Small intestine (tissue), 7 donors: ENCODE measurements at regions not wholly inside any gene's neighbourhood (a gene's known extent, or its start where the extent isn't known, plus 50 kb on each side); places are given as distances from the start of the nearest gene placed in this dataset.

ENCODE experiments used
- DNase-seq, 2 donors: peaks; one replicate each; pipeline versions ENCODE4 v3.0.0 to v3.0.0-alpha.2; 2013
- FAIRE-seq: peaks from 2 replicates; lab custom pipeline; 2012; peaks lifted over from hg19 to GRCh38; lab: Jason Lieb, UNC
- H3K27ac ChIP-seq, 3 donors: one replicate each; pipeline ENCODE4 v1.5.1; 2013; ENCODE audit warnings: low read length in 2 of 3, mild to moderate bottlenecking in 2 of 3, control low read depth in 1 of 3, inconsistent platforms in 1 of 3, low read depth in 1 of 3, moderate library complexity in 1 of 3
- H3K27me3 ChIP-seq, 3 donors: one replicate each; pipeline ENCODE4 v1.6.1; 2013; ENCODE audit warnings: low read length in 3 of 3, inconsistent platforms in 1 of 3; ENCODE audit not compliant: control insufficient read depth in 3 of 3, insufficient read depth in 3 of 3
- H3K36me3 ChIP-seq, 3 donors: one replicate each; pipeline ENCODE4 v1.6.1; 2013; ENCODE audit warnings: low read length in 3 of 3, inconsistent platforms in 1 of 3, low read depth in 1 of 3, mild to moderate bottlenecking in 1 of 3, moderate library complexity in 1 of 3; ENCODE audit not compliant: control insufficient read depth in 3 of 3, insufficient read depth in 2 of 3
- H3K4me1 ChIP-seq, 3 donors: one replicate each; pipeline ENCODE4 v1.6.1; 2013; ENCODE audit warnings: low read length in 2 of 3, inconsistent platforms in 1 of 3, low read depth in 1 of 3, mild to moderate bottlenecking in 1 of 3, moderate library complexity in 1 of 3; ENCODE audit not compliant: control insufficient read depth in 3 of 3, insufficient read depth in 2 of 3
- H3K4me3 ChIP-seq, 3 donors: one replicate each; pipeline ENCODE4 v1.5.1; 2013; ENCODE audit warnings: low read length in 3 of 3, control low read depth in 1 of 3, inconsistent platforms in 1 of 3, low read depth in 1 of 3, mild to moderate bottlenecking in 1 of 3, moderate library complexity in 1 of 3
- H3K9me3 ChIP-seq, 2 donors: one replicate each; pipeline ENCODE4 v1.6.1; 2013; ENCODE audit warnings: low read depth in 1 of 2, low read length in 1 of 2; ENCODE audit not compliant: control insufficient read depth in 2 of 2, insufficient read depth in 1 of 2
- WGBS, 3 donors: extraction: QIAGEN DNeasy Blood & Tissue Kit; methylation state at CpG; one replicate each; pipeline ENCODE4 v1.1.7; 2013; 5-methylcytosine and 5-hydroxymethylcytosine counted together
- donor health status: healthy with polysubstance abuse.
- donor health status: control.
- donor health status: control.
- donor health status: Bipolar disorder and iron deficiency.
- donor health status: healthy.

- no peak for DNase-seq
Observed at GRCh38 chr3:168186293-168186983, 90.7 kb upstream of the GOLIM4 start.

GRCh38 chr3:168183774-168184173 lies 88.0 kb upstream of the GOLIM4 start:
- Histone ChIP-seq H3K27me3 (no peaks in the 10 kb centered on the region), H3K36me3 (no peaks in the 10 kb centered on the region), H3K9me3 (no peaks in the 10 kb centered on the region), H3K27ac (no peak overlapping the region), H3K4me1 (peaks cover 0 to 12% (median 3%) of the 10 kb centered on the region in 3 donors), H3K4me3 (no peak overlapping the region)
- 17 to 54% (median 20%) methylated on average over 1 of the region's 1 CpG for WGBS, 3 donors
- no peak for FAIRE-seq
- DNase-seq: no peak

More at GRCh38 chr3:168186293-168186983, 90.7 kb upstream of the GOLIM4 start:
- no peak overlapping the region for H3K4me3 ChIP-seq
- H3K36me3 ChIP-seq: no peaks in the 10 kb centered on the region
- no peaks in the 10 kb centered on the region for H3K27me3 ChIP-seq
- FAIRE-seq: no peak
- no peak overlapping the region for H3K27ac ChIP-seq
- WGBS, 3 donors: 71 to 77% (median 72%) methylated on average over 5 of the region's 5 CpGs
- no peaks in the 10 kb centered on the region for H3K9me3 ChIP-seq
- H3K4me1 ChIP-seq: peaks cover 0 to 12% (median 3%) of the 10 kb centered on the region in 3 donors

- H3K27me3 ChIP-seq: no peaks in the 10 kb centered on the region
- no peaks in the 10 kb centered on the region for H3K36me3 ChIP-seq
- DNase-seq (no peak), FAIRE-seq (no peak)
- H3K27ac ChIP-seq: no peak overlapping the region
- 63 to 77% (median 72%) methylated on average over 3 of the region's 3 CpGs for WGBS, 3 donors
- H3K4me3 ChIP-seq: no peak overlapping the region
- H3K9me3 ChIP-seq: no peaks in the 10 kb centered on the region
- no peaks in the 10 kb centered on the region for H3K4me1 ChIP-seq
Observed at GRCh38 chr3:168168743-168169142, 73.0 kb upstream of the GOLIM4 start.

GRCh38 chr3:168165390-168166269 lies 69.9 kb upstream of the GOLIM4 start:
- no peak overlapping the region for H3K4me3 ChIP-seq
- H3K27me3 ChIP-seq: no peaks in the 10 kb centered on the region
- DNase-seq (peak; percentile 82), FAIRE-seq (peak; percentile 47)
- no peaks in the 10 kb centered on the region for H3K9me3 ChIP-seq
- no peaks in the 10 kb centered on the region for H3K4me1 ChIP-seq
- 17 to 24% (median 19%) methylated on average over 6 of the region's 6 CpGs for WGBS, 3 donors
- H3K27ac ChIP-seq: no peak overlapping the region
- no peaks in the 10 kb centered on the region for H3K36me3 ChIP-seq

- no peak overlapping the region for H3K4me3 ChIP-seq
- no peaks in the 10 kb centered on the region for H3K9me3 ChIP-seq
- no peaks in the 10 kb centered on the region for H3K36me3 ChIP-seq
- no peak overlapping the region for H3K27ac ChIP-seq
- FAIRE-seq (no peak), DNase-seq (no peak)
- H3K27me3 ChIP-seq: no peaks in the 10 kb centered on the region
- 60 to 81% (median 74%) methylated on average over 1 of the region's 1 CpG for WGBS, 3 donors
- H3K4me1 ChIP-seq: no peaks in the 10 kb centered on the region
Observed at GRCh38 chr3:168162172-168162571, 66.4 kb upstream of the GOLIM4 start.

- no peak overlapping the region for H3K4me3 ChIP-seq
- FAIRE-seq (no peak), DNase-seq (no peak)
- H3K4me1 ChIP-seq: no peaks in the 10 kb centered on the region
- H3K36me3 ChIP-seq: no peaks in the 10 kb centered on the region
- H3K27ac ChIP-seq: no peak overlapping the region
- WGBS, 3 donors: 77 to 83% (median 78%) methylated on average over 4 of the region's 4 CpGs
- H3K27me3 ChIP-seq: no peaks in the 10 kb centered on the region
- no peaks in the 10 kb centered on the region for H3K9me3 ChIP-seq
Observed at GRCh38 chr3:168161696-168162095, 66.0 kb upstream of the GOLIM4 start.

- Histone ChIP-seq H3K27ac (no peak overlapping the region), H3K9me3 (peaks cover 0 to 8% of the 10 kb centered on the region in 2 donors), H3K4me3 (no peak overlapping the region), H3K27me3 (no peaks in the 10 kb centered on the region), H3K36me3 (no peaks in the 10 kb centered on the region), H3K4me1 (no peaks in the 10 kb centered on the region)
- DNase-seq (no peak), FAIRE-seq (no peak)
- 90 to 95% (median 94%) methylated on average over 2 of the region's 2 CpGs for WGBS, 3 donors
Observed at GRCh38 chr3:168157903-168158302, 62.2 kb upstream of the GOLIM4 start.

GRCh38 chr3:168157099-168157700 lies 61.5 kb upstream of the GOLIM4 start:
- 19 to 60% (median 46%) methylated on average over 2 of the region's 2 CpGs for WGBS, 3 donors
- FAIRE-seq (no peak), DNase-seq (peak in 1 of 2 donors; percentile 24)
- Histone ChIP-seq H3K9me3 (peaks cover 0 to 15% of the 10 kb centered on the region in 2 donors), H3K36me3 (no peaks in the 10 kb centered on the region), H3K27me3 (no peaks in the 10 kb centered on the region), H3K4me1 (no peaks in the 10 kb centered on the region), H3K4me3 (no peak overlapping the region), H3K27ac (no peak overlapping the region)
